ENCODE measurements at regions not wholly inside any gene's neighbourhood (a gene's known extent, or its start where the extent isn't known, plus 50 kb on each side); places are given as distances from the start of the nearest gene placed in this dataset.

DNA sequence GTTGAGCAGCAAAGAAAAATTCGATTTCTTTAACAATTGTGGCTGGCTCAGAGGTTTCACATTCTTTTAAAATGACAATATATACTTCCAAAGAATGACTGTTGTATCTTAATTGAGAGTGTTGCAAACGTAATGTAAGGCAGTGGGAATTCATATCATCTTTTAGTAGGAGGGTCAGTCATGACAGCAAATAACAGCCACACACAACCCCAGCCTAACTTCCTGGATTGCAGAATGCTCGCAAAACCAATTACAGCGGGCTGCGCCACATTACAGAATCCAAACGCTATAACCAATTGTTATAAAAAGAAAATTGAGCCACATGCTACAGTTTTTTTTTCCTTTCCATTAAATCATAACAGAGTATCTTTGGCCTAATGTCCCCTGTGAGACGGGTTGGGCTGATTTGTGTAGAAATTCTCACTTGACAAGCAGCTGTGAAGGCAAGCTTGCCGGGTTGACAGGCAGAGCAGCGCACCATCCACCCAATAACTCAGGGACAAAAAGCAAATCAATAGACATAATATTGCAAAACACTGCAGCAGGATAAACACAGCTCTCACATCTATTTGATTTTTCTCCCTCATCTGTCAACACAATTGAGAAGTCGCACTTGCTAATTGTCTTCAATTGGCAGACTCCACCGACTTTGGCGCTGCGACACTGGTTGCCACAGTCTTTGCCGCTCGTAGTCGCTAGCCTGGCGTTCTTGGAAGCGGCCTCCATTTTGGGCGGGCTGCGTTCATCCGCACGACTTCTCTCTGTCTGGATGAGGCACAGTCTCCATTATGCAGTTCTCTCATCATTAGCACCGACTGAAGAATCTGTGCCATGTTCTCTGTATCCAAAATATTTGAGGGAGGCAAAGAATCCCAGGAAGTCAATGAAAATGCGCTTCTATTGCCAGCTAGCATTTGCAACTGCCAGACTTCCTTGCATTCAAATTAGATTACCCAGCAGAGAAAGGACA, 95.0 kb upstream of the CCDC68 start:
- TF ChIP-seq POLR2A (IDR thresholded peaks at IDR 0.05) = no peak
- TF ChIP-seq, protein P1, sequence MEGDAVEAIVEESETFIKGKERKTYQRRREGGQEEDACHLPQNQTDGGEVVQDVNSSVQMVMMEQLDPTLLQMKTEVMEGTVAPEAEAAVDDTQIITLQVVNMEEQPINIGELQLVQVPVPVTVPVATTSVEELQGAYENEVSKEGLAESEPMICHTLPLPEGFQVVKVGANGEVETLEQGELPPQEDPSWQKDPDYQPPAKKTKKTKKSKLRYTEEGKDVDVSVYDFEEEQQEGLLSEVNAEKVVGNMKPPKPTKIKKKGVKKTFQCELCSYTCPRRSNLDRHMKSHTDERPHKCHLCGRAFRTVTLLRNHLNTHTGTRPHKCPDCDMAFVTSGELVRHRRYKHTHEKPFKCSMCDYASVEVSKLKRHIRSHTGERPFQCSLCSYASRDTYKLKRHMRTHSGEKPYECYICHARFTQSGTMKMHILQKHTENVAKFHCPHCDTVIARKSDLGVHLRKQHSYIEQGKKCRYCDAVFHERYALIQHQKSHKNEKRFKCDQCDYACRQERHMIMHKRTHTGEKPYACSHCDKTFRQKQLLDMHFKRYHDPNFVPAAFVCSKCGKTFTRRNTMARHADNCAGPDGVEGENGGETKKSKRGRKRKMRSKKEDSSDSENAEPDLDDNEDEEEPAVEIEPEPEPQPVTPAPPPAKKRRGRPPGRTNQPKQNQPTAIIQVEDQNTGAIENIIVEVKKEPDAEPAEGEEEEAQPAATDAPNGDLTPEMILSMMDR (IDR thresholded peaks at IDR 0.05) = no peak

Measured in ovary (tissue), 3 donors.